GM21619 (cell line): ENCODE measurements at regions not wholly inside any gene's neighbourhood (a gene's known extent, or its start where the extent isn't known, plus 50 kb on each side); places are given as distances from the start of the nearest gene placed in this dataset.

Experiments
- ATAC-seq: cut with Tn5 transposase; IDR thresholded peaks from one replicate; pipeline ENCODE4 v1.9.1; 2021; ENCODE audit not compliant: unreplicated experiment

DNA sequence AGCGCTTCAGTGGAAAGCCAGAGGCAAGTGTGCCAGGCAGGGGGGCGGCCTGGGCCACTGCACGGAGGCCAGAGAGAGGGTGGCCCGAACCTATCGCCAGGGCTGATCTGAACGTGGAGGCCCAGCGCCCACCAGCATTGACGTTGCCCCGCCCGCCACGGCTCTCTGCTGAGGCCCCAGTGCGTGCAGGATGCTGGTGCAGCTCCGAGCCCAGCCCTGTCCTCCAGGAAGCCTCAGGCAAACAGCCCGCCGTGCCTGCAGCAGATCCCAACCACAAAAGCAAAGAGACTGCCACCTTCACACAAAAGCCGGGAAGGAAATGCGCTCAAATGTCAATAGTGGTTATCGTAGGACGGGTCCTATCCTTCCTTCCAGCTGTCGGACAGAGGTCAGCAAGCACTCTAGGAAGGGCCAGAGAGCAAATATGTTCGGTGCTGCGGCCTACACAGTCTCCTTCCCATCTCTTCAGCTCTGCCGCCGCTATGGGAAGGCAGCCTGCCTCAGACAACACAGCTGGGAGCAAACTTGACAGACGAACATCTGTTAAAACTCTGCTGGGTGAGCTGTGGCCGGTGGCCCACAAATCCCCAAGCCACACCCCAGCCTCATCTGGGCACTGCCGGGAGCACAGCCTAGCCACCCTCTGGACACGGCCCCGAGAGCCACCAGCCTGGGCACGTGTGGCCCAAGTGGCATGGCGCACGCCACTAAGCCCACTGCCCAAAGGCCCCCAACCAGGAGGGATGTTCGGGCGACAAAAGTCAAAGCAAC, 146.2 kb downstream of the CRYBB2 start:
- ATAC-seq = no peak

DNA sequence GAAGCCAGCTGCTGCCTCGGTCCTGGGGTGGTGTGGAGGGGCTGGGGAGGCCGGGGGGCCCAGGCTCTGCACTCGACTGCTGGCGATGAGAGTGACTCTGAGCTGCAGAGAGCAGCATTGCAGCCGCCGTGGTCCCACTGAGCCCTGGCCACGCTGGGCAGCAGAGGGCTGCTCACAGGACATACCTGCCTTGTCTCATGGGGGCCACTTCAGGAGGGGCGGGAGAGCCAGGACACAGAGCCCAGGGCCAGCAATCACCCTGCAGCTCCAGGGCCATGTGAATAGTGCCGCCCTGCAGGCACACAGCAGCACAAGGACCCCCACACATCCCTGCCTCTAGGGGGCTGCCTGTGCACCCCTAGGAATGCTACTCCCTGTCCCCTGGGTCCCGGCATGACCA, 147.0 kb downstream of the CRYBB2 start:
- ATAC-seq = no peak

DNA sequence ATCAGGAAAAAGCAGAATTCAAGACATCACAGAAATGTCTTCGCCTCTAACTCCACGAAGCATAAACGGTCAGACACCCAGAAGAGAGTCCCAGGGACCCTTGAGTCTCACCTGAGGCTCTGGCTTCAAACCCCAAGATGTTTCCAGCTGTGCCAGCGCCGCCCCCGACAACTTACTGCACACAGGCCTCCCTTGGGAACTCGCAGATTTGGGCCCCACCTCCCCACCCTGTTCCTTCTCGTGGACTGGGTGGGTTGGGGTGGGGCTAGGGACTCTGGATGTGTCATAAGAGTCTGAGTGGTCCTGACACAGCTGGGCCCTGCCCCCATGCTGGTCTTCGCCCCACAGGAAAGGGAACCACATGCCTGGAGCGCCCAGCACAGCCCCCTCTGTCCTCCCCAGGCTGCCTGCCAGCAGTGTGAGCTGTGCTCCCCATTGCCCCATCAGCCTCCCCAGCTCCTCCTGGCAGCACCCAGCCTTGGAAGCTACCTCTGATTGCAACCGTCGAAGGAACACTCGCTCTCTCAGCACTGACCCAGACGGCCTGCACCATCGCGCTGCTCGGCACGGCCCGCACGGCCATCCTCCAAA, 147.5 kb downstream of the CRYBB2 start:
- no peak for ATAC-seq

DNA sequence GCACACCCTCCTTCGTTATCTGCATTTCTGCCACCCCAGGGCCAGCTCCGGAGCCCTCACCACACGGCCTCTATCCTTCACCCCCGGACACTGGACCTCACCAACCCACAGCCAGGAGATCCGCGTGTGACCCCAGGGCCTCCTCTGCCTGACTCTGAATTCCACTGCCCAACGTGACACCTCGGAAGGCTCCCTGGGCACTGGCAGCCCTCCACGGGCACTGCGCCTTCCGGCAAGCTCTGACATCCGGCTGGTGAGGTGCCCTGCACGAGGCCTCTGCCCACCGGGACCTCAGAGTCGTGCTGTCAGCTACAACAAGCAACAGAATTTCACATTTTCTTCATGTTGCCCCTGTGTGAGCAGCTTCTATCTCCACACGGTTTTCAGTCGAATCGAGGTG, 148.3 kb downstream of the CRYBB2 start:
- ATAC-seq = no peak

DNA sequence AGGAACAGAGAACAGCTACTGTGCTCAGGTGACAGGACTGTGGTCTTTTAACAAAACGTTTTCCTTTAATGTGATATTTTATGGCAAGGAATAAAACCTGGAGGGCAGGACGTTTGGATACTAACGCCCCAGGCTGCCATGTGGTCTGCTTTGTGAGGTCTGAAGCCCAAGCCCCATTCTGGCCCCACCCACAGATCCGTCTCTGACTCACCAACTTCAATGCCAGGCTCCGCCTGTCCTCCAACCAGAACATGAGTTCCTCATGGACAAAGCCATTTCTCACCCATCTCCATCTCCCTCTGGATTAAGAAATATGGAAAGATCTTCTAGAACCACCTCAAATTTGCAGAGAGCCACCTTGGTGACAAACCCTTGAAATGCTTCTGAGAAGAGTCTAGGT, 148.8 kb downstream of the CRYBB2 start:
- no peak for ATAC-seq

DNA sequence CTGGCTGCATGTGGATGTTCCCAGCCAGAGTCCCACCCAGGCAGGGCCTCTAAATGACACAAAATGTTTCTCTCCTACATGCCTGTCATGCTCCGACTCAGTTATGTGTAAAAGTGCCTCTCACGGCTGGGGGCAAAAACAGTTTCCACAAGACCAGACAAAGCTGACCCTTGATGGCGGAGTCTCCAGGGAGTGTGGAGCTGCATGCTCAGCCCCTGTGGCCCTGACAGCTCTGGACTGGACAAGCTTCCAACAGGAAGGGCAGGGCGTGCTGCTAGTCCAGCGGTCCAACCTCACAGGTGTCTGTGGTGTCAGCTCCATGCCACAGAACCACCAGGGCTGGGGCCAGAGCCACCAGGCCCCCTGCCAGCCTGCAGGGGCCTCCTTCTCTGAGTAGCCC, 149.6 kb downstream of the CRYBB2 start:
- ATAC-seq = no peak

DNA sequence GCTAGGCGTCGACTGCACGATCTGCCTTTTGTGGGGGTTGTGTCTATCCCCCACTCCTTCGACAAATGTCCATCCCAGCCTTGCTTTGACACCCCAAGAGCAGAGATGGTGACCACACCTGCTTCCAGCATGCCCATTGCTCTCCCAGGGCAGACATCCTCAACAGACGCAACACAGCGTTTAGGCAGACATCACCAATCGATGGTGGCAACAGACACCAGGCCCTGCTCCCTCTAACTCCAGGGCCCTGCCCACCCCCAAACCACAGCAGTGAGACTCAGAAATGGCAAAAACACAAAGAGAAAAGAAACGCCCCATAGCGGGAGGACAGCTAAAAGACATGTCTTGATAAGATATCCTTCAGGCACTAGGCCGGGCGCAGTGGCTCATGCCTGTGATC, 150.9 kb downstream of the CRYBB2 start:
- ATAC-seq = no peak

DNA sequence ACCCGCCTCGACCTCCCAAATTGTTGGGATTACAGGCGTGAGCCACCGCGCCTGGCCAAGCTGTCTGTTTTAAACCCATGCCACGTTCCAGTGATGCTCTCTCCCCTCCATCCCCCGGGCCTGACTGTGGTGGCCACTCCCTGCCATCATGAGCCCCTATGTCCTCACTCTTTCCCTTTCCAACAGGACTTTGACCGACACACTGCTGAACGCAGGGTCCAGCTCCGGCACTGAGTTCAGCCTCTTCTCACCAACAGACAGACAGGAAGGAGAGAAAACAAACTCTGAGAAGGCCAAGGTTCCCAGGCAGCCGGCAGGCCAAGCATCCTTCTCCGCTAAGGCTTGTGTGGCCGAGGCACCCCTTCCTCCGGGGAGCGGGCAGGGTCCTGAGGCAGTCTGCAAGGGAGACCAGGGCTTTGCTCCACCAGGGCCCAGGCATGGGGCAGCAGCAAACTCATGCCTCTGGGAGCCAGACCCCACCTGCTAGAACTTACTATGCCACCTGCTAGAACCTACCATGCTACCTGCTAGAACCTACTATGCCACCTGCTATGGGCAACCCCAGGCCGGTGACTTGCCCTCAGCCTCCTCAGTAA, 152.7 kb downstream of the CRYBB2 start:
- no peak for ATAC-seq

DNA sequence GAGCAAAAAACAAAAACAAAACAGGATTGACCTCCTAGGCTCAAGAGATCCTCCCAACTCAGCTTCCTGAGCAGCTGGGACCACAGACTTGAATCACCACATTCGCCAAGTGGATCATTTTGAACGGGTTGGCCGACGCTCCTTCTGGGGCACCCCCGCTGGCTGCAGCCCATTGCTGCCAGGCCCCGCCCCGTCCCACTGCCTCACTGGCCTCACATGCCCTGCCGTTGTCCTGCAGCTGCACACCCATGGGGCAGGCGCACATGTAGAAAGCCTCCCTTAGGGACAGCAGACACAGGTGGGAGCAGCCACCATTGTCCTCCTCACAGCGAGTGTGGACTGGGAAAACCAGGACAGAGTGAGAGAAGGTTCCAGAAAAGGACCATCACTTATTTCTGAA, 154.5 kb downstream of the CRYBB2 start:
- no peak for ATAC-seq

DNA sequence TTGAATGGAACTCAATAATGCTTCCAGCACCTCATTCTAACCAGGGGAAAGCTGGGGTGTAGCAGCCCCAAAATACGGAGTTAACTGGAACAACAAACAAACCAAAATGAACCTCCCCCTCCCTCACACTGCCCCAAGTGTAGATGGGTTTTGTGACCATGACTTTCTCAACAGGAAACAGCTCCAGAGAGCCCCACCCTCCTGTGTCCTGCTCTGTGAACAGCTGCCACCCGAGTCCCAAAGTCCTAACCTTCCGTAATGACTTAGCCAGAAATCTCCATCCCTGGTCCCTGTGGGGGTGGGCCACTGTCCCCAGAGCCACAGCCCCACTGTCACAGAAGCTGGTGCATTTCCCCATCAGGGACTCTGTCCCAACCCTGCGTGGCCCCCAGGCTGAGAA, 155.4 kb downstream of the CRYBB2 start:
- ATAC-seq = no peak

DNA sequence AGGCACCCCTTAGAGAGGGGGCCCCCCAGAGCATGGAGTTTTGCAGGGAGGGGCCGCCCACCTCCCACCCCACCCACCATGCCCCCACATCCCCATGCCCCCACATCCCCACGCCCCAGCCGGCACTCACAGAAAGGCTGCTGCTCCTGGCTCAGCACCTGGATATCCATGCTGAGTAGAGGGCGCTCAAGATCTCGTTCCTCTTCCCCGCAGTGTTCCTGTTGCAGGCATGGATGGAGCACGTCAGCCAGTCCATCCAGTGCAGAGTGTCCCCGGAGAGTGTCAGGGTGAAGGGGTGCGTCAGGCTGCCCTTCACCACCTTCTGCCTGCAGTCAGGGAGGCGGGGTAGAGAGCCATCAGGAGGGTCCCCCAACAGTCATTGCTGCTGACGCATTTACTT, 156.2 kb downstream of the CRYBB2 start:
- ATAC-seq = no peak

DNA sequence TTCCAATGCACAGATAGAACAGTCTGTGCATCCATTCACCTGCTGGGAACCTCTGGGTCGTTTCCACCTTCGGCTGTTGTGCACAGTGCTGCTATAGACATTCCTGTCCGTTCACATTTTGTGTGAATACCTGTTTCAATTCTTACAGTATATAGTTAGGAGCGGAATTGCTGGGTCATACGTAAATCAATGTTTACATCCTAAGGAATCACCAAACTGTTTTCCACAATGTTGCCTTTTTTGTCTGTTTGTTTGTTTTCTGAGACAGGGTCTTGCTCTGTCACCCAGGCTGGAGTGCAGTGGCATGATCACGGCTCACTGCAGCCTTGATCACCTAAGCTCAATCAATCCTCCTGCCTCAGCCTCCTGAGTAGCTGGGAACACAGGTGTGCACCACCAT, 158.3 kb downstream of the CRYBB2 start:
- ATAC-seq = no peak

DNA sequence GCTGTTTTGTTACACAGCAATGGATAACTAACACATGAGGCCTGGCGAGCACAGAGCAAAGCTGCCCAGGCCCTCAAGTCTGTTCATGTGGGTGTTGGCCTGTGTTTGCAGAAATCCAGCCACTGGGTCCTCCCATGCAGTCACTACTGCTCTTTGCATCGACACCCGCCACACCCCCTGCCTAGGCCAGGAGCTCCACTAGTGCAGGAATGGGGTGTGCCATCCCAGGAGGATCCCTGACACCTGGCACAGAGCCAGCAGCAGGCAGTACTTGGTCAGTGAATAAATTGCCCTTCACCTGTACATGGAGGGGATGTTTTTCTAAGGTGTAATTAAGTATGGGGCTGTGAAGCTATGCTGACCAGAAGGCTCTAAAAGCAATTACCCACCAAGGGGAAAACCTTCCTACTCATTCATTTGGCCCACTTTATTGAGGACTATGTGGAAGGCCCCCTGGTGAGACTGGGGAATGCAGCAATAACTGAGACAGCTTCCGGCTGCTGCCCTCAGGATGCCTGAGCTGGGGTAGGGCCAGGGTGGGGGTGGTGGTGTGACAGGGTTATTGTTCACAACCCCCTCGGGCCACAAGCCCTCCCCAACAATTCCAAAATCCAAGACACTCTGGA, 160.8 kb downstream of the CRYBB2 start:
- ATAC-seq = no peak

DNA sequence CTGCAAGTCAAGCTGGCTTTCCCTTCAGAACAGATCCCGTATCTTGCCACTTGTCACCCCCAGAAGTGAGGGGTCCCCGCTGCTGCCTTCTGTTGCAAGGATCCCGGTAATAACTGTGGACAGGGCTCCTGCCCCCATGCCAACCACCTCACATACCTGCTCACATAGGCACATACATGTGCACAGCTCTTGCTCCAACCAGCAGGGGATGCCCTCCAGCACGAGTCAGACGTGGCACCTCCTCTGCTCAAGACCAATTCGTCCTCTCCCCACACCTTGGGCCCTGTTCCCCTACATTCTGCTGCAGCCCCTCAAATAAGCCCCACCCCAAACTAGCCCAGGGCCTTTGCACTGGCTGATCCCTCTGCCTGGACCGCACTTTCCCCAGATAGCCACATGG, 163.3 kb downstream of the CRYBB2 start:
- ATAC-seq = no peak

DNA sequence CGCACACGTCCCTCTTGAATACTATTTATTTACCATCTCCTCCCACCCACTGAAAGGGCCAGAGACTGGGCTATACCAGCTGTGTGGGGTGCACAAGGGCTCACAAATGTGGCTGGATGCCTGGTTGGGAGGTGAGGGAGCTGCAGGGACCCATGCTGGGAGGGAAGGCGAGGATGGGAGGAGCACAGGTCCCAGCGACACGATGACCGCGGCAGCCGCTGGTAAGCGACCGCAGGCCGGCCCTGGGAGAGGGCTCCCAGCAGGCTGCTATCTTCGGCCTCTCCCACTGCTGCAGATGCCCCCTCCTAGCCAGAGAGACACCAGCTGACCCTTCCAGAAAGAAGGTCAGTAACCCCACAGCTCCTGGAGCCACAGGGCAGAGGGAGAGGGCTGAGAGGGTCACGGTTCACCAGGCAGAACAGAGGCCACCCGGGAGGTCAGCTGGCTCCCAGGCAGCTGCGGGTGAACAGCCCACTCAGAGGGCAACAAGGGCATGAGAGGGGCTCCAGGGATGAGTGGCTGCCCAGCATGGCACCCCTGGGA, 163.9 kb downstream of the CRYBB2 start:
- ATAC-seq = no peak

DNA sequence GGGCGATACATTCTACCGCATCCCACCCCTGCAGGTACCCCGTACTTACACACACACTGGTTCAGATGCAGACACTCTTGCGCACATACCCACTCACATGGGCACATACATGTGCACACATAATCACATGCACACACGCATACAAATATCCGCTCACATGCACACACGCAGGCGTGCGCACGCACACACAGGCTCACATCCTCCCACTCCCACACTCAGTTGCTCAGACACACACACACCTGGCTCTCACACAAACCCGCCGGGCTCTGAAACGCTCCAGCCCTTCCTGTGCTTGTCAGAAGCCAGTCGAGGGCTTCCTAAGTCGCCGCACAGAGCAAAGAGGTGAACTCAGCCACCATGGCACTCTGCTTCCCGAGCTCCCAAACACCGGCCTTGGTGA, 164.5 kb downstream of the CRYBB2 start:
- no peak for ATAC-seq

DNA sequence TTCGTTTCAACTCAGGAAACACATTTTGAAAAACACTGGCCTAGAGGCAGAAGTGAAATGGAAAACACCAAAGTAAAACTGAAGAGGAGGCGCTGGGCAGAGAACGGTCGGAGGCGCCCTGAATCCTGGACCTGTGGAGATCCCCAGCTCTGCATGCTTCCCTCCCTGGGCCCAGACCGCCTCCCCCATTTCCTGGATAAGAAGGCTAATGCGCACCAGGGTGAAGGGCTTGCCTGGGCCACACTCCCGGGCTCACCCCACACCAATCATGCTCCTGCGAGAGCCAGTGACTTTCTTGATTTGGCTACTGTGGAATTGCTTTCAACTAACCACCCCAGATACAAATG, 167.1 kb downstream of the CRYBB2 start:
- ATAC-seq = no peak

DNA sequence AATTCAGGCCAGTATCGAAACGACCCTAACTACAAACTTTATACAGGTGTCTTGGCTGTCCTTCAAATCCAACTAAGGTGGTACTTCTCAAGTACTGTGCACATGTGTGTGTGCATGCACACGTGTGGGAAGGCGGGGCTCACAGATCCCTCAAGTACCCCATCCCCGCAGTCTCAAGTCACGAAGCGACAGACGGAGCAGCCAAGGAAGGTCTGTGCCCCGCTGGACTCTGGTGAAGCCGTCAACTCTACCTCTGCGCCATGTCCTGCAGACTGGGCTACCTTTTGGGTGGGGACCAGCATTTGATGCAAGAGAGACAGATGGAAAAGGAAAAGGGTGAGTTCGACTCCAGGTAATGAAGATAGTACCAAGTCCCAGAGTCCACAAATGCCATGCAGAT, 169.0 kb downstream of the CRYBB2 start:
- no peak for ATAC-seq

DNA sequence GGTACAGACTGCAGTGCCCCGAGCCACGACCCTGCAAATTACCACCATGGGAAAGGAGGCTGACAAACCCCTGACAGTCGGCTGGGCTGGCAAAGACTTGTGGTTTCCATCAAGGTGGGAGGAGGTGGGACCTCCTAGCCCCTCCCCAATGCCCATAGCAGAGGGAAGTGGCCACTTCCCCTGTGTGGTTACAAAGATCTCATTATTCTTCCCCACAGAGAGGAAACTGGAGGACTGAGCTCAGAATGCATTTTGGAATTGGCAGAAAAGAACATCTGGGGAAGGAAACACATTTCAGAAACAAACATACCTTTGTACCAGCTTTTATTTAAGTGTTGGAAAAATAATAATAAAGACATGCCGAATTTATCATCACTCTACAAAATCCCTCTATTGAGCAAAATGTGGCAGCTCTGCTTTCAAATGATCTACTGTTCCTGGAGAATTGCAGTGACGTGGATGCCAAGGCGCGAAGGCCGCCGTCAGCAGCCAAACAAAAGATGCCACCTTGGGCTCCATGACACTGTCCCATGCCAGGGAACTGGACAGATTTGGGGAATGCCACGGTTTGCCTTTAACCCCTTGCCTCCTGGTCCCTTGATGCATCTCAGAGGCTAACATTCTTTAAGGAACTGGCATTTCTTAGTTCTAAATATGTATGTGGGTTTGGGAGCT, 169.6 kb downstream of the CRYBB2 start:
- ATAC-seq = no peak

DNA sequence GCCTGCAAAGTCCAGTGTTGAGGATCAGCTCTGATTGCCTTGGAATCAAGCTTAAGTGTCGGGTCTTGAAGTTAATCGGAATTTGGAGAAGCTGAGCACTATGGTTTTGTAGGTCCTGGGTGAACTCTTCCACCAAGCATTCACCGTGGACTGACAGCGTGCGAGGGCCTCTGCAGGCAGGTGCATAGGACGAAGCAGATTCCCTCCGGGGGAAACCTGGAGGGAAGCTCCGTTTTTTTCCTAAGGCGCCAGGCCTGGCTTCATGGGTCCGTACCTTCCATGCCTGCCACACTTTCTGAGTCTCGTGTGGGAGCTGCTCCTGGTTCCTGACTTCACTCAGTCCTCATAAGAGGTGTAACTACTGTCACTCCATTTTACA, 170.1 kb downstream of the CRYBB2 start:
- ATAC-seq = no peak
